Astrocyte of the spinal cord (primary cell): ENCODE measurements at regions not wholly inside any gene's neighbourhood (a gene's known extent, or its start where the extent isn't known, plus 50 kb on each side); places are given as distances from the start of the nearest gene placed in this dataset.
"Not testable (repeated sequence)": the region's sequence is repeated elsewhere in the genome, so short reads cannot be mapped to it uniquely, and the experiment has no call there.

ENCODE experiments used
- DNase-seq: peaks from one replicate; pipeline ENCODE4 v3.0.0; 2011; ENCODE audit warnings: low read depth, low spot score
- H3K4me3 ChIP-seq: 2 replicates; pipeline ENCODE4 v1.5.1; 2011; ENCODE audit warnings: low read depth, mild to moderate bottlenecking, low read length, moderate library complexity
- CTCF ChIP-seq: IDR thresholded peaks from 2 replicates; pipeline ENCODE4 v1.5.1; 2012; ENCODE audit warnings: low read depth, mild to moderate bottlenecking, low read length, inconsistent platforms
- in situ Hi-C: cut with HindIII; loops from 2 replicates; pipeline ENCODE4 v1.10.0; 2017; ENCODE audit warnings: low sequenced_read_pairs

- no peak for DNase-seq
- in situ Hi-C loops: no loop called here
- H3K4me3 ChIP-seq: no peak overlapping the region
- no peak for TF ChIP-seq CTCF
Observed at GRCh38 chr11:19418221-19418620, 177.5 kb upstream of the E2F8 start.

- H3K4me3 ChIP-seq, in situ Hi-C loops, DNase-seq: not testable (repeated sequence)
Observed at GRCh38 chr11:19412070-19412469, 171.3 kb upstream of the E2F8 start.

- H3K4me3 ChIP-seq: no peak overlapping the region
- in situ Hi-C loops: no loop called here
- TF ChIP-seq CTCF: no peak
- no peak for DNase-seq
Observed at GRCh38 chr11:19410032-19410431, 169.3 kb upstream of the E2F8 start.

GRCh38 chr11:19409307-19409706 lies 168.6 kb upstream of the E2F8 start:
- no peak for TF ChIP-seq CTCF
- in situ Hi-C loops: no loop called here
- no peak overlapping the region for H3K4me3 ChIP-seq
- DNase-seq: no peak

GRCh38 chr11:19407677-19408270 lies 167.0 kb upstream of the E2F8 start:
- TF ChIP-seq CTCF: no peak
- in situ Hi-C loops: no loop called here

GRCh38 chr11:19405966-19406365 lies 165.2 kb upstream of the E2F8 start:
- no peak for DNase-seq
- no peak overlapping the region for H3K4me3 ChIP-seq
- no peak for TF ChIP-seq CTCF
- in situ Hi-C loops: no loop called here

More at GRCh38 chr11:19407677-19408270, 167.0 kb upstream of the E2F8 start:
- no peak overlapping the region for H3K4me3 ChIP-seq
- DNase-seq: no peak

GRCh38 chr11:19404787-19405186 lies 164.0 kb upstream of the E2F8 start:
- no peak for TF ChIP-seq CTCF
- DNase-seq: no peak
- H3K4me3 ChIP-seq: no peak overlapping the region
- in situ Hi-C loops: no loop called here
